HEK293 (cell line): ENCODE measurements at regions not wholly inside any gene's neighbourhood (a gene's known extent, or its start where the extent isn't known, plus 50 kb on each side); places are given as distances from the start of the nearest gene placed in this dataset.

Source experiments
- CTCF ChIP-seq: fragments of 450-650 bp; formaldehyde crosslinking; IDR thresholded peaks from 2 replicates; pipeline ENCODE4 v1.5.1; 2016; ENCODE audit warnings: missing biosample characterization, missing genetic modification characterization
- PBX3 ChIP-seq: sonication (generic); formaldehyde crosslinking; IDR thresholded peaks from 2 replicates; pipeline ENCODE4 v1.8.1; 2022; ENCODE audit warnings: mild to moderate bottlenecking, moderate library complexity, missing genetic modification reagents
- PRDM1 ChIP-seq: fragments of 450-650 bp; formaldehyde crosslinking; IDR thresholded peaks from 2 replicates; pipeline ENCODE4; 2016; ENCODE audit warnings: missing biosample characterization, missing genetic modification characterization
- PRDM4 ChIP-seq: fragments of 450-650 bp; formaldehyde crosslinking; IDR thresholded peaks from 2 replicates; pipeline ENCODE4 v1.5.1; 2017; ENCODE audit warnings: missing biosample characterization, missing genetic modification characterization
- SETDB1 ChIP-seq: IDR thresholded peaks from one replicate; pipeline ENCODE4 v1.6.1; 2017; ENCODE audit warnings: mild to moderate bottlenecking, low read length, moderate library complexity, mixed read lengths; ENCODE audit not compliant: insufficient read length
- ZFP37 ChIP-seq: fragments of 450-650 bp; formaldehyde crosslinking; IDR thresholded peaks from 2 replicates; pipeline ENCODE4 v1.5.1; 2016; ENCODE audit warnings: missing biosample characterization, missing genetic modification characterization
- ZNF2 ChIP-seq: fragments of 450-650 bp; formaldehyde crosslinking; IDR thresholded peaks from 2 replicates; pipeline ENCODE4 v1.5.1; 2016; ENCODE audit warnings: missing biosample characterization, missing genetic modification characterization
- ZNF248 ChIP-seq: fragments of 450-650 bp; formaldehyde crosslinking; IDR thresholded peaks from 2 replicates; pipeline ENCODE4 v1.5.1; 2017; ENCODE audit warnings: missing biosample characterization, missing genetic modification characterization
- ZNF366 ChIP-seq: fragments of 450-650 bp; formaldehyde crosslinking; conservative IDR thresholded peaks from 2 replicates; pipeline ENCODE4 v1.5.1; 2016; ENCODE audit warnings: missing biosample characterization, missing genetic modification characterization
- ZNF423 ChIP-seq: fragments of 450-650 bp; formaldehyde crosslinking; IDR thresholded peaks from 2 replicates; pipeline ENCODE4 v1.5.1; 2016; ENCODE audit warnings: missing biosample characterization, missing genetic modification characterization
- ZNF623 ChIP-seq: fragments of 450-650 bp; formaldehyde crosslinking; IDR thresholded peaks from 2 replicates; pipeline ENCODE4 v1.5.1; 2016; ENCODE audit warnings: missing biosample characterization, missing genetic modification characterization
- ZNF692 ChIP-seq: fragments of 450-650 bp; formaldehyde crosslinking; IDR thresholded peaks from 2 replicates; pipeline ENCODE4 v1.5.1; 2016; ENCODE audit warnings: missing biosample characterization, missing genetic modification characterization
- ZSCAN30 ChIP-seq: fragments of 450-650 bp; IDR thresholded peaks from 2 replicates; pipeline ENCODE4 v1.5.1; 2018; ENCODE audit warnings: missing biosample characterization, mild to moderate bottlenecking, missing genetic modification characterization, moderate library complexity

GRCh38 chr5:86709157-86709881 lies 91.6 kb downstream of the COX7C start:
- TF ChIP-seq ZNF2 (tag by site-specific recombination) (no peak), CTCF (tag by site-specific recombination) (no peak), PRDM4 (tag by site-specific recombination) (no peak), ZNF692 (tag by site-specific recombination) (no peak), SETDB1 (no peak), ZNF248 (tag by site-specific recombination) (no peak), ZFP37 (tag by site-specific recombination) (no peak), PRDM1 (tag by site-specific recombination) (no peak), ZNF423 (tag by site-specific recombination) (no peak), ZNF623 (no peak), ZNF366 (tag by site-specific recombination) (no peak), ZSCAN30 (tag by site-specific recombination) (no peak), PBX3 (CRISPR knock-in tag) (no peak)
